Mesenchymal stem cell (in vitro differentiated cells and primary cell): ENCODE measurements at regions not wholly inside any gene's neighbourhood (a gene's known extent, or its start where the extent isn't known, plus 50 kb on each side); places are given as distances from the start of the nearest gene placed in this dataset.

Experiments used
- DNase-seq: peaks from one replicate; pipeline ENCODE4 v3.0.0-alpha.2; 2013
- H2AFZ ChIP-seq: one replicate; pipeline ENCODE4 v1.6.1; 2013; ENCODE audit warnings: low read depth, mild to moderate bottlenecking, control low read depth, inconsistent platforms, low read length, moderate library complexity
- H2AK5ac ChIP-seq: 2 replicates; pipeline ENCODE4 v1.6.1; 2013; ENCODE audit warnings: low read length, moderate library complexity, mild to moderate bottlenecking, inconsistent platforms; ENCODE audit not compliant: severe bottlenecking
- H2BK120ac ChIP-seq: one replicate; pipeline ENCODE4 v1.6.1; 2013; ENCODE audit warnings: low read depth, mild to moderate bottlenecking, inconsistent platforms, low read length, moderate library complexity
- H2BK12ac ChIP-seq, 2 experiments: one replicate each; pipeline ENCODE4 v1.6.1; 2013; ENCODE audit warnings: inconsistent platforms in 2 of 2, low read length in 2 of 2, mild to moderate bottlenecking in 2 of 2, moderate library complexity in 2 of 2, control low read depth in 1 of 2
- H2BK15ac ChIP-seq: one replicate; pipeline ENCODE4 v1.6.1; 2013; ENCODE audit warnings: mild to moderate bottlenecking, low read depth, inconsistent platforms; ENCODE audit not compliant: poor library complexity, severe bottlenecking
- H2BK5ac ChIP-seq: 2 replicates; pipeline ENCODE4 v1.6.1; 2013; ENCODE audit warnings: low read depth, mild to moderate bottlenecking, low read length, control low read depth, inconsistent platforms; ENCODE audit not compliant: poor library complexity, severe bottlenecking
- H3K14ac ChIP-seq, 2 experiments: one replicate each; pipeline ENCODE4 v1.6.1; 2013; ENCODE audit warnings: inconsistent platforms in 2 of 2, low read length in 2 of 2, control low read depth in 1 of 2, mild to moderate bottlenecking in 1 of 2, moderate library complexity in 1 of 2
- H3K18ac ChIP-seq, 2 experiments: one replicate each; pipeline ENCODE4 v1.6.1; 2013; ENCODE audit warnings: inconsistent platforms in 2 of 2, low read length in 2 of 2, control low read depth in 1 of 2, low read depth in 1 of 2, mild to moderate bottlenecking in 1 of 2
- H3K23ac ChIP-seq, 2 experiments: one replicate each; pipeline ENCODE4 v1.6.1; 2013; ENCODE audit warnings: inconsistent platforms in 2 of 2, low read length in 2 of 2, mild to moderate bottlenecking in 2 of 2, moderate library complexity in 2 of 2, control low read depth in 1 of 2
- H3K27ac ChIP-seq: 2 replicates; pipeline ENCODE4 v1.5.1; 2013; ENCODE audit warnings: mild to moderate bottlenecking, moderate library complexity, low read length, control low read depth, inconsistent platforms; ENCODE audit not compliant: poor library complexity, severe bottlenecking
- H3K27me3 ChIP-seq, 2 experiments: 2 replicates each; pipeline versions ENCODE4 v1.6.1 to v1.7.0; 2013; ENCODE audit warnings: low read length in 2 of 2, mild to moderate bottlenecking in 2 of 2, moderate library complexity in 2 of 2, control low read depth in 1 of 2, inconsistent platforms in 1 of 2; ENCODE audit not compliant: control insufficient read depth in 1 of 2, insufficient read depth in 1 of 2
- H3K36me3 ChIP-seq, 2 experiments: 2 replicates each; pipeline versions ENCODE4 v1.6.1 to v1.7.0; 2013; ENCODE audit warnings: low read length in 2 of 2, control low read depth in 1 of 2, inconsistent platforms in 1 of 2, low read depth in 1 of 2, mild to moderate bottlenecking in 1 of 2; ENCODE audit not compliant: insufficient read depth in 2 of 2, control insufficient read depth in 1 of 2
- H3K4ac ChIP-seq, 2 experiments: one replicate each; pipeline ENCODE4 v1.6.1; 2013; ENCODE audit warnings: inconsistent platforms in 2 of 2, low read length in 2 of 2, mild to moderate bottlenecking in 2 of 2, moderate library complexity in 2 of 2, control low read depth in 1 of 2, low read depth in 1 of 2
- H3K4me1 ChIP-seq: 2 replicates; pipeline ENCODE4 v1.6.1; 2013; ENCODE audit warnings: low read depth, low read length, control low read depth; ENCODE audit not compliant: control insufficient read depth, insufficient read depth
- H3K4me2 ChIP-seq: 2 replicates; pipeline ENCODE4 v1.6.1; 2013; ENCODE audit warnings: low read length, mild to moderate bottlenecking, inconsistent platforms; ENCODE audit not compliant: poor library complexity, severe bottlenecking
- H3K4me3 ChIP-seq, 2 experiments: 2 replicates each; pipeline versions ENCODE4 v1.5.1 to v1.7.0; 2013; ENCODE audit warnings: low read length in 2 of 2, mild to moderate bottlenecking in 2 of 2, control low read depth in 1 of 2, low read depth in 1 of 2; ENCODE audit not compliant: insufficient read depth in 1 of 2
- H3K79me1 ChIP-seq: replicated peaks from 2 replicates; pipeline ENCODE4 v1.6.1; 2013; ENCODE audit warnings: mild to moderate bottlenecking, control low read depth, low read length, inconsistent platforms; ENCODE audit not compliant: poor library complexity, severe bottlenecking
- H3K9ac ChIP-seq: 2 replicates; pipeline ENCODE4 v1.7.0; 2013; ENCODE audit warnings: mild to moderate bottlenecking, low read length, moderate library complexity
- H3K9me3 ChIP-seq: 2 replicates; pipeline ENCODE4 v1.7.0; 2013; ENCODE audit warnings: mild to moderate bottlenecking, low read length; ENCODE audit not compliant: control insufficient read depth
- H4K8ac ChIP-seq: one replicate; pipeline ENCODE4 v1.6.1; 2013; ENCODE audit warnings: inconsistent platforms, mild to moderate bottlenecking, low read length, moderate library complexity
- H4K91ac ChIP-seq: one replicate; pipeline ENCODE4 v1.6.1; 2013; ENCODE audit warnings: mild to moderate bottlenecking, low read length, inconsistent platforms
- WGBS: methylation state at CpG from one replicate; pipeline ENCODE4 v1.1.7; 2013; ENCODE audit warnings: mixed read lengths; 5-methylcytosine and 5-hydroxymethylcytosine counted together

GRCh38 chr2:173766537-173767289 lies 198.5 kb downstream of the SP3 start:
- WGBS = 92% methylated on average over 8 of the region's 8 CpGs
- H3K9ac ChIP-seq = no peak overlapping the region
- H3K18ac ChIP-seq = no peak overlapping the region
- no peak overlapping the region for H2BK120ac ChIP-seq
- H3K27ac ChIP-seq = no peak overlapping the region
- no peaks in the 10 kb centered on the region for H3K79me1 ChIP-seq
- no peaks in the 10 kb centered on the region for H3K4me1 ChIP-seq
- H2BK12ac ChIP-seq = no peak overlapping the region
- no peak overlapping the region for H4K8ac ChIP-seq
- no peak overlapping the region for H2AFZ ChIP-seq
- no peak overlapping the region for H4K91ac ChIP-seq
- no peak overlapping the region for H3K14ac ChIP-seq
- H3K4me2 ChIP-seq = no peak overlapping the region
- H2BK5ac ChIP-seq = no peak overlapping the region
- H2BK15ac ChIP-seq = no peak overlapping the region
- H3K4ac ChIP-seq = no peak overlapping the region
- peaks cover 0 to 3% of the 10 kb centered on the region in 2 experiments for H3K36me3 ChIP-seq
- no peak overlapping the region for H2AK5ac ChIP-seq
- peaks cover 0 to under 1% of the 10 kb centered on the region in 2 experiments for H3K27me3 ChIP-seq
- DNase-seq = no peak
- H3K4me3 ChIP-seq = no peak overlapping the region
- no peak overlapping the region for H3K23ac ChIP-seq
- no peaks in the 10 kb centered on the region for H3K9me3 ChIP-seq

- Histone ChIP-seq H3K4me1 (no peaks in the 10 kb centered on the region), H3K27ac (no peak overlapping the region), H2AFZ (no peak overlapping the region), H3K18ac (no peak overlapping the region), H4K91ac (no peak overlapping the region), H3K4me3 (no peak overlapping the region), H4K8ac (no peak overlapping the region), H3K9ac (no peak overlapping the region), H3K14ac (no peak overlapping the region), H3K79me1 (no peaks in the 10 kb centered on the region), H3K36me3 (no peaks in the 10 kb centered on the region), H2BK120ac (no peak overlapping the region), H2BK12ac (no peak overlapping the region), H2BK15ac (no peak overlapping the region), H3K4ac (no peak overlapping the region), H3K27me3 (peaks cover 0 to 5% of the 10 kb centered on the region in 2 experiments), H3K23ac (no peak overlapping the region), H3K4me2 (no peak overlapping the region), H2BK5ac (no peak overlapping the region), H2AK5ac (no peak overlapping the region), H3K9me3 (no peaks in the 10 kb centered on the region)
- WGBS = 94% methylated on average over 2 of the region's 5 CpGs
- DNase-seq = no peak
Measured at GRCh38 chr2:173770947-173771678, 194.1 kb downstream of the SP3 start.

DNA sequence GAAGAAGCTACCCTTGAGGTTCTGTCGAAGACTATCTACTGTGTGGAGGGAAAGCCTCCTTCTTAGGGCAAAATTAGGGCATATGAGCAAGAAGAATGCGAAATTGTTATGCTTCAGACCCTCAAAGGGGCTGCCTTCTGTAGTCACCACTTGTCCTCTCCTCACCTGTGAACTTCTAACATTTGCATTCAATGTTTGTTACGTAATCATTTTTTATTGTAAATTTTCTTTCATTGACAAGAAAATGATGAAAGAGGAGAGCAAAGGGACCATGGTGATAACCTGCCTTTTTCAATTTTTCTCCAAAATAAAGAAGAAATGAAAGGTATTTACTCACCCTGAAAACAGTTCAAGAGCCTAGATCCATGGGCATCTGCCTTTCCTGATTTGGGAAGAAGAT lies 193.0 kb downstream of the SP3 start:
- no peak for DNase-seq
- Histone ChIP-seq H2BK12ac (no peak overlapping the region), H3K4me3 (no peak overlapping the region), H3K79me1 (no peaks in the 10 kb centered on the region), H4K91ac (no peak overlapping the region), H2BK15ac (no peak overlapping the region), H3K14ac (no peak overlapping the region), H3K9me3 (no peaks in the 10 kb centered on the region), H3K9ac (no peak overlapping the region), H3K4me2 (no peak overlapping the region), H2AFZ (no peak overlapping the region), H3K36me3 (no peaks in the 10 kb centered on the region), H3K4me1 (no peaks in the 10 kb centered on the region), H3K4ac (no peak overlapping the region), H3K27ac (no peak overlapping the region), H4K8ac (no peak overlapping the region), H2BK5ac (no peak overlapping the region), H2AK5ac (no peak overlapping the region), H3K23ac (no peak overlapping the region), H2BK120ac (no peak overlapping the region), H3K18ac (no peak overlapping the region), H3K27me3 (peaks cover 0 to 5% of the 10 kb centered on the region in 2 experiments)
- WGBS = 69% methylated on average over 1 of the region's 3 CpGs

DNA sequence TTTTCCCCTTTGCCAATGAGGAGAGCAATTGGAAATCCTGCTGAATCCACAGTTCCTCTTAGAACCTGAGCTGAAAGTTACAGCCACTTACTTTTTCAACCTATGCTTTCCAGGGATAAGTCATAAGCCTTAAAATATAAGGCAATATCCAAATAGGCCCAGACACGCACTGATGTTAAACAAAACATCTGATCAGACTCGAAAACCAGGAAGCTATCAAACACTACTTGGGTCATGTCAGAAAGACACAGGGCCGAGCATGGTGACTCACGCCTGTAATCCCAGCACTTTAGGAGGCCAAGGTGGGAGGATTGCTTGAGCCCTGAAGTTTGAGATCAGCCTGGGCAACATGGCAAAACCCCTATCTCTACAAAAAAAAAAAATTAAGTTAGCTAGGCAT lies 192.1 kb downstream of the SP3 start:
- no peaks in the 10 kb centered on the region for H3K79me1 ChIP-seq
- H3K9ac ChIP-seq = no peak overlapping the region
- no peak overlapping the region for H2BK120ac ChIP-seq
- no peaks in the 10 kb centered on the region for H3K9me3 ChIP-seq
- no peak overlapping the region for H2AFZ ChIP-seq
- no peak for DNase-seq
- no peak overlapping the region for H3K27ac ChIP-seq
- H3K36me3 ChIP-seq = no peaks in the 10 kb centered on the region
- H4K8ac ChIP-seq = no peak overlapping the region
- H2BK15ac ChIP-seq = no peak overlapping the region
- H2BK12ac ChIP-seq = no peak overlapping the region
- no peaks in the 10 kb centered on the region for H3K4me1 ChIP-seq
- no peak overlapping the region for H2AK5ac ChIP-seq
- WGBS = 72% methylated on average over 4 of the region's 4 CpGs
- H2BK5ac ChIP-seq = no peak overlapping the region
- no peak overlapping the region for H3K14ac ChIP-seq
- H3K4me2 ChIP-seq = no peak overlapping the region
- H4K91ac ChIP-seq = no peak overlapping the region
- H3K27me3 ChIP-seq = peaks cover 0 to 5% of the 10 kb centered on the region in 2 experiments
- H3K4ac ChIP-seq = no peak overlapping the region
- no peak overlapping the region for H3K18ac ChIP-seq
- no peak overlapping the region for H3K4me3 ChIP-seq
- H3K23ac ChIP-seq = no peak overlapping the region
